Vagina (tissue), 2 donors: ENCODE measurements at regions not wholly inside any gene's neighbourhood (a gene's known extent, or its start where the extent isn't known, plus 50 kb on each side); places are given as distances from the start of the nearest gene placed in this dataset.

Source experiments
- DNase-seq, 2 donors: peaks; one replicate each; pipeline ENCODE4 v3.0.0-alpha.2; 2017; ENCODE audit errors: extremely low spot score in 2 of 2
- H3K27ac ChIP-seq: fragments of 200-600 bp; sonication (generic); one replicate; pipeline ENCODE4 v1.5.1; 2019
- H3K27me3 ChIP-seq: fragments of 200-600 bp; sonication (generic); one replicate; pipeline ENCODE4 v1.5.1; 2019
- H3K36me3 ChIP-seq, 2 donors: fragments of 200-600 bp; sonication (generic); one replicate each; pipeline ENCODE4 v1.5.1; 2017 to 2019
- H3K4me1 ChIP-seq: fragments of 200-600 bp; sonication (generic); one replicate; pipeline ENCODE4 v1.5.1; 2019
- H3K4me3 ChIP-seq, 2 donors: fragments of 200-600 bp; sonication (generic); 1 replicate in 1 of 2; 2 replicates in 1 of 2; pipeline ENCODE4 v1.5.1; 2016 to 2019
- H3K9me3 ChIP-seq: fragments of 200-600 bp; sonication (generic); one replicate; pipeline ENCODE4 v1.5.1; 2019
- CTCF ChIP-seq, 3 experiments: fragments of 450-650 bp in 2 of 3; fragments of 200-600 bp in 1 of 3; sonication (generic) in 1 of 3; IDR thresholded peaks; one replicate each; pipeline ENCODE4 v1.5.1; 2017 to 2019; ENCODE audit warnings: antibody characterized with exemption in 3 of 3, mild to moderate bottlenecking in 2 of 3, moderate library complexity in 2 of 3
- POLR2A ChIP-seq, 2 donors: fragments of 450-650 bp; IDR thresholded peaks; one replicate each; pipeline ENCODE4 v1.6.1; 2017; ENCODE audit warnings: antibody characterized with exemption in 2 of 2, mild to moderate bottlenecking in 2 of 2, moderate library complexity in 2 of 2
- POLR2AphosphoS5 ChIP-seq, 2 donors: sonication (generic); formaldehyde crosslinking; IDR thresholded peaks; one replicate each; pipeline ENCODE4 v1.9.0; 2017; ENCODE audit warnings: antibody characterized with exemption in 2 of 2, mild to moderate bottlenecking in 2 of 2, low read depth in 1 of 2; ENCODE audit not compliant: insufficient read depth in 1 of 2
- intact Hi-C: fragments of 100-400 bp; cut with DNase I; formaldehyde crosslinking; loops from one replicate; pipeline ENCODE4 v1.15.1; 2023

DNA sequence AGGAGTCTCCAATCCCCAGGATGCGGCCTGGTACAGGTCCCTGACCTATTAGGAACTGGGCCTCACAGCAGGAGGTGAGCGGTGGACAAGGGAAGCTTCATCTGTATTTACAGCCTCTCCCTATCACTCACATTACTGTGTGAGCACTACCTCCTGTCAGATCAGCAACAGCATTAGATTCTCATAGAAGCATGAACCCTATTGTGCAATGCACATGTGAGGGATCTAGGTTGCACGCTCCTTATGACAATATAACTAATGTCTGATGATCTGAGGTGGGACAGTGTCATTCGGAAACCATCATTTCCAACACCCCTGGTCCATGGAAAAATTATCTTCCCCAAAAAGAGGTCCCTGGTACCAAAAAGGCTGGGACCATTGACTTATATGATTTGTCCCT is 1000.5 kb downstream of the FLRT2 start:
- Histone ChIP-seq H3K4me3 (no peak overlapping the region), H3K27me3 (no peaks in the 10 kb centered on the region), H3K4me1 (no peaks in the 10 kb centered on the region), H3K36me3 (no peaks in the 10 kb centered on the region), H3K27ac (no peak overlapping the region), H3K9me3 (no peaks in the 10 kb centered on the region)
- DNase-seq = no peak
- intact Hi-C loops = no loop called here
- TF ChIP-seq CTCF (IDR thresholded peaks at IDR 0.05) = no peak
- TF ChIP-seq POLR2AphosphoS5 (IDR thresholded peaks at IDR 0.05; ENCODE audit: insufficient read depth in 1 of 2, low read depth in 1 of 2) = no peak
- no peak for TF ChIP-seq POLR2A (IDR thresholded peaks at IDR 0.05)

GRCh38 chr14:86527312-86527711 is 997.4 kb downstream of the FLRT2 start:
- Histone ChIP-seq H3K4me1 (no peaks in the 10 kb centered on the region), H3K27me3 (no peaks in the 10 kb centered on the region), H3K4me3 (no peak overlapping the region), H3K27ac (no peak overlapping the region), H3K9me3 (no peaks in the 10 kb centered on the region), H3K36me3 (no peaks in the 10 kb centered on the region)
- no peak for DNase-seq
- TF ChIP-seq CTCF (IDR thresholded peaks at IDR 0.05) (no peak), POLR2AphosphoS5 (IDR thresholded peaks at IDR 0.05; ENCODE audit: insufficient read depth in 1 of 2, low read depth in 1 of 2) (no peak), POLR2A (IDR thresholded peaks at IDR 0.05) (no peak)
- intact Hi-C loops = no loop called here

- Histone ChIP-seq H3K27me3 (no peaks in the 10 kb centered on the region), H3K4me3 (no peak overlapping the region), H3K4me1 (no peaks in the 10 kb centered on the region), H3K36me3 (no peaks in the 10 kb centered on the region), H3K9me3 (no peaks in the 10 kb centered on the region), H3K27ac (no peak overlapping the region)
- TF ChIP-seq POLR2AphosphoS5 (IDR thresholded peaks at IDR 0.05; ENCODE audit: insufficient read depth in 1 of 2, low read depth in 1 of 2) (no peak), POLR2A (IDR thresholded peaks at IDR 0.05) (no peak), CTCF (IDR thresholded peaks at IDR 0.05) (no peak)
- intact Hi-C loops = no loop called here
- DNase-seq = no peak
Measured at GRCh38 chr14:86525673-86526072, 995.7 kb downstream of the FLRT2 start.

DNA sequence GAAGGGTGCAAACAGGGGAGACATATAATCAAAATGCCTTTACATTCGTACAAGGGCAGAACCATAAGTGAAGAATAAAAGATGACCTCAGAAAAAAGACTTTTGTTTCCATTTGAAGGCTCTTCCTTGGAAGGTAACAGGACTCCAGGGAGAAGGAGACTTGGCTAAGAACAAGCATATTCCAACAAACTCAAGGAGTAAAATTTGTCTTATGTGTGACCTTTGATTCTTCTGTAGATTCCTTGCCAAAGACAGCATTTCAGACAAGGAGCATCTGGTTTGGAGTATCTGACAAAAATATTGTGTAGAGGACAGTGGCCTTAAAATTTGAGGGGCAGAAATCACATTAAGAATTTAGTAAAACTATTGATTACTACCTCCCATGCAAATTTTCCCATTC is 991.9 kb downstream of the FLRT2 start:
- TF ChIP-seq POLR2A (IDR thresholded peaks at IDR 0.05) = no peak
- H3K27ac ChIP-seq = no peak overlapping the region
- no peaks in the 10 kb centered on the region for H3K27me3 ChIP-seq
- H3K9me3 ChIP-seq = no peaks in the 10 kb centered on the region
- no peak for DNase-seq
- no peaks in the 10 kb centered on the region for H3K4me1 ChIP-seq
- H3K4me3 ChIP-seq = no peak overlapping the region
- no peaks in the 10 kb centered on the region for H3K36me3 ChIP-seq
- intact Hi-C loops = no loop called here

- TF ChIP-seq POLR2A (IDR thresholded peaks at IDR 0.05) = no peak
- no peak for TF ChIP-seq CTCF (IDR thresholded peaks at IDR 0.05)
- no peak for TF ChIP-seq POLR2AphosphoS5 (IDR thresholded peaks at IDR 0.05; ENCODE audit: insufficient read depth in 1 of 2, low read depth in 1 of 2)
- intact Hi-C loops = no loop called here
- no peak overlapping the region for H3K27ac ChIP-seq
- H3K36me3 ChIP-seq = no peaks in the 10 kb centered on the region
- H3K27me3 ChIP-seq = no peaks in the 10 kb centered on the region
- H3K9me3 ChIP-seq = no peaks in the 10 kb centered on the region
- H3K4me3 ChIP-seq = no peak overlapping the region
- DNase-seq = no peak
- no peaks in the 10 kb centered on the region for H3K4me1 ChIP-seq
Measured at GRCh38 chr14:86521031-86521730, 991.2 kb downstream of the FLRT2 start.
